Neural cell (in vitro differentiated cells): ENCODE measurements at regions not wholly inside any gene's neighbourhood (a gene's known extent, or its start where the extent isn't known, plus 50 kb on each side); places are given as distances from the start of the nearest gene placed in this dataset.

Experiments
- H2AFZ ChIP-seq: fragments of 200-600, 300-800 bp; sonication (generic), shearing (Covaris generic); 2 replicates; pipeline ENCODE4 v1.6.0; 2014; ENCODE audit warnings: low read depth, mild to moderate bottlenecking, antibody characterized with exemption, low read length, moderate library complexity
- H3F3A ChIP-seq: fragments of 200-600 bp; shearing (Covaris generic); 2 replicates; pipeline ENCODE4 v1.6.1; 2016; ENCODE audit warnings: mild to moderate bottlenecking, moderate library complexity, mixed read lengths, antibody characterized with exemption, low read length; ENCODE audit not compliant: insufficient read depth, poor library complexity, severe bottlenecking
- H3K27ac ChIP-seq: fragments of 200-600, 300-800 bp; sonication (generic), shearing (Covaris generic); 2 replicates; pipeline ENCODE4 v1.5.1; 2014; ENCODE audit warnings: mild to moderate bottlenecking, low read length, moderate library complexity
- H3K27me3 ChIP-seq: fragments of 300-800, 200-600 bp; sonication (generic), shearing (Covaris generic); 2 replicates; pipeline ENCODE4 v1.6.0; 2014; ENCODE audit warnings: mild to moderate bottlenecking, low read depth, low read length, moderate library complexity; ENCODE audit not compliant: insufficient read depth
- H3K36me3 ChIP-seq: fragments of 300-800, 200-600 bp; sonication (generic), shearing (Covaris generic); 2 replicates; pipeline ENCODE4 v1.5.1; 2014; ENCODE audit warnings: mild to moderate bottlenecking, antibody characterized with exemption, low read length, moderate library complexity; ENCODE audit not compliant: insufficient read depth
- H3K4me2 ChIP-seq: fragments of 300-800, 200-600 bp; sonication (generic), shearing (Covaris generic); 2 replicates; pipeline ENCODE4 v1.6.0; 2014; ENCODE audit warnings: mild to moderate bottlenecking, low read length
- H3K4me3 ChIP-seq: fragments of 300-800, 200-600 bp; sonication (generic), shearing (Covaris generic); 2 replicates; pipeline ENCODE4 v1.5.1; 2014; ENCODE audit warnings: mild to moderate bottlenecking, low read length, moderate library complexity
- H3K79me2 ChIP-seq: fragments of 200-600 bp; shearing (Covaris generic); replicated peaks from 2 replicates; pipeline ENCODE4 v1.6.0; 2014; ENCODE audit warnings: mild to moderate bottlenecking, low read length, moderate library complexity; ENCODE audit not compliant: insufficient read depth
- H3K9ac ChIP-seq: fragments of 300-800, 200-600 bp; sonication (generic), shearing (Covaris generic); 2 replicates; pipeline ENCODE4 v1.6.1; 2016; ENCODE audit warnings: mild to moderate bottlenecking, low read length, mixed read lengths
- H3K9me2 ChIP-seq: fragments of 200-600 bp; shearing (Covaris generic); 2 replicates; pipeline ENCODE4 v1.6.1; 2016; ENCODE audit warnings: mild to moderate bottlenecking, low read length, mixed read lengths; ENCODE audit not compliant: insufficient read depth
- H3K9me3 ChIP-seq: fragments of 200-600, 300-800 bp; sonication (generic), shearing (Covaris generic); 2 replicates; pipeline ENCODE4 v1.6.1; 2016; ENCODE audit warnings: mild to moderate bottlenecking, mixed run types, low read length, moderate library complexity, mixed read lengths
- H4K20me1 ChIP-seq: fragments of 200-600 bp; shearing (Covaris generic); 2 replicates; pipeline ENCODE4 v1.6.1; 2016; ENCODE audit warnings: mild to moderate bottlenecking, mixed run types; ENCODE audit not compliant: insufficient read depth
- EP300 ChIP-seq: fragments of 450-650 bp; conservative IDR thresholded peaks from 2 replicates; pipeline ENCODE4 v1.6.1; 2014; ENCODE audit warnings: antibody characterized with exemption, mild to moderate bottlenecking, moderate library complexity; ENCODE audit not compliant: poor library complexity, severe bottlenecking
- EZH2 ChIP-seq: fragments of 200-600, 300-800 bp; shearing (Covaris generic), sonication (generic); IDR thresholded peaks from 2 replicates; pipeline ENCODE4 v1.6.1; 2014; ENCODE audit warnings: antibody characterized with exemption, low read length, borderline replicate concordance, mild to moderate bottlenecking; ENCODE audit not compliant: insufficient read depth, poor library complexity, severe bottlenecking
- MXI1 ChIP-seq: fragments of 450-650 bp; conservative IDR thresholded peaks from 2 replicates; pipeline ENCODE4 v1.6.1; 2014; ENCODE audit warnings: antibody characterized with exemption, mild to moderate bottlenecking; ENCODE audit not compliant: poor library complexity, severe bottlenecking
- POLR2AphosphoS5 ChIP-seq: IDR thresholded peaks from 2 replicates; pipeline ENCODE4 v1.6.1; 2012
- RAD21 ChIP-seq: fragments of 450-650 bp; conservative IDR thresholded peaks from 2 replicates; pipeline ENCODE4 v1.6.1; 2014; ENCODE audit warnings: antibody characterized with exemption, mild to moderate bottlenecking, moderate library complexity
- SMC3 ChIP-seq: fragments of 450-650 bp; conservative IDR thresholded peaks from 2 replicates; pipeline ENCODE4 v1.6.1; 2014; ENCODE audit warnings: antibody characterized with exemption, mild to moderate bottlenecking, moderate library complexity; ENCODE audit not compliant: poor library complexity
- TAF1 ChIP-seq: IDR thresholded peaks from 2 replicates; pipeline ENCODE4 v1.6.1; 2012; ENCODE audit warnings: low read depth
- TF ChIP-seq, protein P1 (sequence below): IDR thresholded peaks from 2 replicates; pipeline ENCODE4 v1.6.1; 2012; ENCODE audit warnings: borderline replicate concordance
- TF ChIP-seq, protein P2 (sequence below): fragments of 450-650 bp; IDR thresholded peaks from 2 replicates; pipeline ENCODE4 v1.5.1; 2014; ENCODE audit warnings: antibody characterized with exemption, mild to moderate bottlenecking, moderate library complexity; ENCODE audit not compliant: poor library complexity, severe bottlenecking

DNA sequence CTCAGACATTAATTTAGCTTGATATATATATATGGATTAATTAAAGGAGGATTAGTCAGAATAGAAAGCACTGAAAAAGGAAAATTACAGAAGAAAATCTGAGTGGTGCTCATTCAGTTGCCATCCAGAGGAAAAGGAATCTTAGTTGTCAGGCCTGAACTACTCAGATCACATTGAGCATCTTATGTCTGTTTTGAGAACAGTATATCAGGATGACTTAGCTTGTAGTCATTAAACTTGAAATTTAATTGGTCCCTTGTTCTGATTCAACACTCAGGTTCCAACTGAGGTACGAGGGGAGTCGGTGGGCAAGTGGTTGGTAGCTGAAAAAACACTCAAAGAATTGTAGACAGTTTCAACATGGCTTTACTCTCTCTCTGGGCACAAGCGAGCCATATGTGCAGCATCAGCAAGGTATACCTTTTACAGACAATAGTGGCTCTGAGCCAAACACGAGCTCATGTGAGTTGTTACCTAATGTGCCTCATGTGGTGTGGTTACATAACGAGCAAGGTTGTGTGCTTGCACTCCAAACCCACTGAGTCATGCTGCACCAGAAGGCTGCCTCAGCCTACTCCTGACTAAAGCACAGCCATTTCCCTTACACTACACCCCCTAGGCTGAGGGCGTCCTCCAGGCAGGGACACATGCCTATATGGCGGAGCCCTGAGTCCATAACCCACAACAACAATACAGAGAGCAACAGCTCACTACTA is 73.0 kb upstream of the HMGN3 start:
- Histone ChIP-seq H3K9me3 (no peaks in the 10 kb centered on the region), H3F3A (no peaks in the 10 kb centered on the region), H4K20me1 (no peaks in the 10 kb centered on the region), H3K36me3 (no peaks in the 10 kb centered on the region), H3K27me3 (no peaks in the 10 kb centered on the region), H3K4me2 (no peak overlapping the region), H3K9ac (no peak overlapping the region), H3K9me2 (no peaks in the 10 kb centered on the region), H3K4me3 (no peak overlapping the region), H2AFZ (no peak overlapping the region), H3K27ac (no peak overlapping the region), H3K79me2 (no peaks in the 10 kb centered on the region)
- TF ChIP-seq POLR2AphosphoS5 (no peak), SMC3 (no peak), EP300 (no peak), MXI1 (no peak), EZH2 (no peak), TAF1 (no peak), RAD21 (no peak)
- TF ChIP-seq, protein P1, sequence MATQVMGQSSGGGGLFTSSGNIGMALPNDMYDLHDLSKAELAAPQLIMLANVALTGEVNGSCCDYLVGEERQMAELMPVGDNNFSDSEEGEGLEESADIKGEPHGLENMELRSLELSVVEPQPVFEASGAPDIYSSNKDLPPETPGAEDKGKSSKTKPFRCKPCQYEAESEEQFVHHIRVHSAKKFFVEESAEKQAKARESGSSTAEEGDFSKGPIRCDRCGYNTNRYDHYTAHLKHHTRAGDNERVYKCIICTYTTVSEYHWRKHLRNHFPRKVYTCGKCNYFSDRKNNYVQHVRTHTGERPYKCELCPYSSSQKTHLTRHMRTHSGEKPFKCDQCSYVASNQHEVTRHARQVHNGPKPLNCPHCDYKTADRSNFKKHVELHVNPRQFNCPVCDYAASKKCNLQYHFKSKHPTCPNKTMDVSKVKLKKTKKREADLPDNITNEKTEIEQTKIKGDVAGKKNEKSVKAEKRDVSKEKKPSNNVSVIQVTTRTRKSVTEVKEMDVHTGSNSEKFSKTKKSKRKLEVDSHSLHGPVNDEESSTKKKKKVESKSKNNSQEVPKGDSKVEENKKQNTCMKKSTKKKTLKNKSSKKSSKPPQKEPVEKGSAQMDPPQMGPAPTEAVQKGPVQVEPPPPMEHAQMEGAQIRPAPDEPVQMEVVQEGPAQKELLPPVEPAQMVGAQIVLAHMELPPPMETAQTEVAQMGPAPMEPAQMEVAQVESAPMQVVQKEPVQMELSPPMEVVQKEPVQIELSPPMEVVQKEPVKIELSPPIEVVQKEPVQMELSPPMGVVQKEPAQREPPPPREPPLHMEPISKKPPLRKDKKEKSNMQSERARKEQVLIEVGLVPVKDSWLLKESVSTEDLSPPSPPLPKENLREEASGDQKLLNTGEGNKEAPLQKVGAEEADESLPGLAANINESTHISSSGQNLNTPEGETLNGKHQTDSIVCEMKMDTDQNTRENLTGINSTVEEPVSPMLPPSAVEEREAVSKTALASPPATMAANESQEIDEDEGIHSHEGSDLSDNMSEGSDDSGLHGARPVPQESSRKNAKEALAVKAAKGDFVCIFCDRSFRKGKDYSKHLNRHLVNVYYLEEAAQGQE, result no peak
- TF ChIP-seq, protein P2, sequence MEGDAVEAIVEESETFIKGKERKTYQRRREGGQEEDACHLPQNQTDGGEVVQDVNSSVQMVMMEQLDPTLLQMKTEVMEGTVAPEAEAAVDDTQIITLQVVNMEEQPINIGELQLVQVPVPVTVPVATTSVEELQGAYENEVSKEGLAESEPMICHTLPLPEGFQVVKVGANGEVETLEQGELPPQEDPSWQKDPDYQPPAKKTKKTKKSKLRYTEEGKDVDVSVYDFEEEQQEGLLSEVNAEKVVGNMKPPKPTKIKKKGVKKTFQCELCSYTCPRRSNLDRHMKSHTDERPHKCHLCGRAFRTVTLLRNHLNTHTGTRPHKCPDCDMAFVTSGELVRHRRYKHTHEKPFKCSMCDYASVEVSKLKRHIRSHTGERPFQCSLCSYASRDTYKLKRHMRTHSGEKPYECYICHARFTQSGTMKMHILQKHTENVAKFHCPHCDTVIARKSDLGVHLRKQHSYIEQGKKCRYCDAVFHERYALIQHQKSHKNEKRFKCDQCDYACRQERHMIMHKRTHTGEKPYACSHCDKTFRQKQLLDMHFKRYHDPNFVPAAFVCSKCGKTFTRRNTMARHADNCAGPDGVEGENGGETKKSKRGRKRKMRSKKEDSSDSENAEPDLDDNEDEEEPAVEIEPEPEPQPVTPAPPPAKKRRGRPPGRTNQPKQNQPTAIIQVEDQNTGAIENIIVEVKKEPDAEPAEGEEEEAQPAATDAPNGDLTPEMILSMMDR, result no peak

DNA sequence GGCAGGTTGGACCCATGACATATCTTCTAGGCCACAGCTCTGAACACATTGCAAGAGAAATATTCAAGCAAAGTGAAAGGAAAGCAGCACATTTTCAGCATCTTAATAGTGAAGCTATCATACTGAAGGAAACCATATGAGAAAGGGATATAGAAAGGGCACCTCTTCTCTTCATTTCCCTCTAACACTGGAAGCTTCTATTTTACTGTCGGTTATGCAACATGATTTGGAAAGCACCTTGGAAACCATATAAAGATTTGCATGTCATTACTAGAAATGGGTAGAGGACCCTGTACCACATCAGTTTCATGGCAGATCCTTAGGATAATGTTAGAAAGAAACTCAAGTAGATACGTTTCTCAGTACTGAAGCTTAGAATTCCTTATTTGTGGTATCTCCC is 70.5 kb upstream of the HMGN3 start:
- Histone ChIP-seq H3K79me2 (no peaks in the 10 kb centered on the region), H4K20me1 (no peaks in the 10 kb centered on the region), H3K36me3 (no peaks in the 10 kb centered on the region), H3F3A (no peaks in the 10 kb centered on the region), H3K4me3 (no peak overlapping the region), H3K9me3 (no peaks in the 10 kb centered on the region), H3K27me3 (no peaks in the 10 kb centered on the region), H3K27ac (no peak overlapping the region), H3K9me2 (no peaks in the 10 kb centered on the region), H2AFZ (no peak overlapping the region), H3K4me2 (no peak overlapping the region), H3K9ac (no peak overlapping the region)
- no peak for TF ChIP-seq EZH2
- TF ChIP-seq RAD21, result no peak
- no peak for TF ChIP-seq TAF1
- no peak for TF ChIP-seq POLR2AphosphoS5
- TF ChIP-seq, protein P1, result no peak
- TF ChIP-seq, protein P2, result no peak
- no peak for TF ChIP-seq EP300
- TF ChIP-seq SMC3, result no peak
- TF ChIP-seq MXI1, result no peak
